GM12875 (cell line): ENCODE measurements at regions not wholly inside any gene's neighbourhood (a gene's known extent, or its start where the extent isn't known, plus 50 kb on each side); places are given as distances from the start of the nearest gene placed in this dataset.

Experiments used
- H3K4me3 ChIP-seq: one replicate; pipeline ENCODE4 v1.5.1; 2011; ENCODE audit warnings: low read depth, low read length, control low read depth
- CTCF ChIP-seq: IDR thresholded peaks from 2 replicates; pipeline ENCODE4 v1.5.1; 2011; ENCODE audit warnings: low read depth, mild to moderate bottlenecking, control low read depth, inconsistent platforms, low read length, moderate library complexity, borderline replicate concordance; ENCODE audit not compliant: insufficient read depth

DNA sequence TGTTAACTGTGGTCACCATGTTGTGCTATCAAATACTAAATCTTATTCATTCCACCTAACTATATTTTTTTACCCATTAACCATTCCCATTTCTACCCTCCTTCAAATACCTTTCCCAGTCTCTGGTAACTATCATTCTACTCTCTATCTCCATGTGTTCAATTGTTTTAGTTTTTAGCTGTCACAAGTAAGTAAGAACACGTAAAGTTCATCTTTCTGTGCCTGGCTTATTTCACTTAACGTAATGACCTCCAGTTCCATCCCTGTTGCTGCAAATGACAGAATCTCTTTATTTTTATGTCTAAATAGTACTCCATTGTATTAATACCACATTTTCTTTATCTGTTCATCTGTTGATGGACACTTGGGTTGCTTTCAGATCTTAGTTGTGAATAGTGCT is 485.1 kb upstream of the CD180 start:
- no peak overlapping the region for H3K4me3 ChIP-seq
- TF ChIP-seq CTCF, result no peak

DNA sequence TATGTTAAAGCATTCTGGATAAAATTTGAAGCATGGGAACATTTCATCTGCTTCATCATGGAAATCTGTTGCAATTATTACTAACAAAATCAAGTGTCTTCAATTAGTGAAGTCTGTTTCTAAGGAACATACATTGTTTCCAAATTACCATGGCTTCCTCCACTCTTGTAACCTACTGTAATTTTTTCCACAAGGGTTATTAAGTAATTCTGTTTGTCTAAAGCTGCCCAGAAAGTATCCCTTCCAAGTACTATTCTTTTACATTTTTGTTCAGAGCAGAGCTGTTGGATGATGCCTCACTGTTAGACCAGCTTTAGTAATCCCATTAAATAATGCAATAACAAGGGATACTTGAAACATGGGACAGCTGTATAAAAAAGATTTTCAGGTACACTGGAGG is 483.5 kb upstream of the CD180 start:
- no peak overlapping the region for H3K4me3 ChIP-seq
- no peak for TF ChIP-seq CTCF

GRCh38 chr5:67679184-67679841 is 482.7 kb upstream of the CD180 start:
- no peak overlapping the region for H3K4me3 ChIP-seq
- TF ChIP-seq CTCF, result no peak

- no peak for TF ChIP-seq CTCF
- no peak overlapping the region for H3K4me3 ChIP-seq
Observed at GRCh38 chr5:67678594-67678993, 482.0 kb upstream of the CD180 start.

- TF ChIP-seq CTCF, result no peak
- no peak overlapping the region for H3K4me3 ChIP-seq
Observed at GRCh38 chr5:67677422-67677970, 480.9 kb upstream of the CD180 start.

- H3K4me3 ChIP-seq, result no peak overlapping the region
- TF ChIP-seq CTCF, result no peak
Observed at GRCh38 chr5:67676863-67677262, 480.3 kb upstream of the CD180 start.

GRCh38 chr5:67674159-67674655 is 477.6 kb upstream of the CD180 start:
- H3K4me3 ChIP-seq, result no peak overlapping the region
- TF ChIP-seq CTCF, result no peak
